VCaP (cell line): ENCODE measurements at regions not wholly inside any gene's neighbourhood (a gene's known extent, or its start where the extent isn't known, plus 50 kb on each side); places are given as distances from the start of the nearest gene placed in this dataset.

ENCODE experiments used
- H3K27ac ChIP-seq: fragments of 450-650 bp; 2 replicates; pipeline ENCODE4 v1.5.1; 2017
- CTCF ChIP-seq: fragments of 450-650 bp; conservative IDR thresholded peaks from 2 replicates; pipeline ENCODE4 v1.5.1; 2017; ENCODE audit warnings: mild to moderate bottlenecking, moderate library complexity

- no peak overlapping the region for H3K27ac ChIP-seq
- TF ChIP-seq CTCF: no peak
Measured at GRCh38 chr1:8164670-8165069, 138.6 kb upstream of the ERRFI1 start.

DNA sequence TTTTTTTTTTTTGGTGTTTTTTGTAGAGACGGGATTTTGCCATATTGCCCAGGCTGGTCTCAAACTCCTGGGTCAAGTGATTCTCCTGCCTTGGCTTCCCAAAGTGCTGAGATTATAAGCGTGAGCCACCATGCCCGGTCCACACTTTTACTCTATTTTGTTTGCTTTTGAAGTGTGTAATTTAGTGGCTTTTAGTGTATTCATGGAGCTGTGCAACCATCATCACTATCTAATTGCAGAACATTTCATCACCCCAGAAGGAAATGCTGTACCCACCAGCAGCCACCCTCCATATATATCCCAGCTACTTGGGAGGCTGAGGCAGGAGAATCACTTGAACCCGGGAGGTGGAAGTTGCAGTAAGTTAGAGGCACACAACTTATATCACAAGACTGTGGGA, 136.9 kb upstream of the ERRFI1 start:
- TF ChIP-seq CTCF: no peak
- H3K27ac ChIP-seq: no peak overlapping the region

GRCh38 chr1:8162168-8162567, 136.1 kb upstream of the ERRFI1 start:
- TF ChIP-seq CTCF: no peak

GRCh38 chr1:8161546-8162105, 135.5 kb upstream of the ERRFI1 start:
- no peak for TF ChIP-seq CTCF
- H3K27ac ChIP-seq: no peak overlapping the region

More at GRCh38 chr1:8162168-8162567, 136.1 kb upstream of the ERRFI1 start:
- H3K27ac ChIP-seq: no peak overlapping the region

DNA sequence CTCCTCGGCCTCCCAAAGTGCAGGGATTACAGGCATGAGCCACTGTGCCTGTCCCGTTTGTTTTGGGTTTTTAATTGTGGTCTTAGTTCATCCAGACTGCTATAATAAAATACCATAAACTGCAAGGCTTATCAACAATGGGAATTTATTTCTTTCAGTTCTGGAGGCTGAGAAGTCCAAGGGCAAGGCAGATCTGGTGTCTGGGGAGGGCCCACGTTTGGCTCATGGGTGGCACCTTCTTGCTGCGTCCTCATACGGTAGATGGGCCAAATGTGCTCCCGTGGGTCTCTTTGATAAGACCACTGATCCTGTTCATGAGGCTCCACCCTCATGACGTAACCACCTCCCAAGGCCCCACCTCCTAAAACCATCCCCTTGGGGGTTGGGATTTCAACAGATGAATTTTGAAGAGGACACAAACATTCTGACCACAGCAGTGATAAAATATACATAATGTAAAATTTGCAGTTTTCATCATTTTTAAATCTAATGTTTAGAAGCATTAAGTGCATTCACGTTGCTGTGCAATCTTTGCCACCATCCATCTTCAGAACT, 133.4 kb upstream of the ERRFI1 start:
- no peak for TF ChIP-seq CTCF
- H3K27ac ChIP-seq: no peak overlapping the region

DNA sequence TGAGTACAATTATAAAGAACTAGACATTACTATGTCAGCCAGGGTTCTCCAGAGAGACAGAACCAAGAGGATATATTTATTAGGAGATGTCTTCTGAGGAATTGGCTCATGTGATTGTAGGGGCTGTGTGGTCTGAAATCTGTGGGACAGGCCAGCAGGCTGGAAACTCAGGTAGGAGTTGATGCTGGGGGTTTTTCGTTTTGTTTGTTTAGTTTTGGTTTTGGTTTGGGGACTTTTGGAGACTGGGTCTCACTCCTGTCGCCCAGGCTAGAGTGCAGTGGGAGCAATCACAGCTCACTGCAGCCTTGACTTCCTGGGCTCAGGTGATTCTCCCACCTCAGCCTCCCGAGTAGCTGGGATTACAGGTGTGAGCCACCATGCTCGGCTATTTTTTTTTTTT, 132.9 kb upstream of the ERRFI1 start:
- TF ChIP-seq CTCF: no peak
- no peak overlapping the region for H3K27ac ChIP-seq

- no peak overlapping the region for H3K27ac ChIP-seq
- no peak for TF ChIP-seq CTCF
Measured at GRCh38 chr1:8157765-8158164, 131.7 kb upstream of the ERRFI1 start.
